ENCODE measurements at regions not wholly inside any gene's neighbourhood (a gene's known extent, or its start where the extent isn't known, plus 50 kb on each side); places are given as distances from the start of the nearest gene placed in this dataset.

DNA sequence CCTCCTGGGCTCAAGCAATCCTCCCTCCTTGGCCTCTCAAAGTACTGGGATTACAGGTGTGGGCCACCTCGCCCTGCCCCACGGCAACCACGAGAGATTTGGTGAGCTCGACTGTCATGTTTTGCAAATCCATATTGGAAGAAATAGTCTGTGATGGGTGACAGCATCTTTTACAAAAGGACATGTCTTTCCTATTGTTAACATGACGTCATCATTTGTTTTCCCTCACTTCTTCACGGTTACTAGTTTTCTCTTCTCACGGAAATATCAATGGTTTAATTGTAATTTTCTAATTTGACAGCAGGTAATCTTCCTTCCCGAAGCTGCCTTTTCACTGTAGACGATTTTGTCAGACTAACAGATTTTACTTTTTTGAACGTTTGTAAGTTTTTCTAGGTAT is 110.8 kb upstream of the GREM2 start:
- TF ChIP-seq, protein P1, sequence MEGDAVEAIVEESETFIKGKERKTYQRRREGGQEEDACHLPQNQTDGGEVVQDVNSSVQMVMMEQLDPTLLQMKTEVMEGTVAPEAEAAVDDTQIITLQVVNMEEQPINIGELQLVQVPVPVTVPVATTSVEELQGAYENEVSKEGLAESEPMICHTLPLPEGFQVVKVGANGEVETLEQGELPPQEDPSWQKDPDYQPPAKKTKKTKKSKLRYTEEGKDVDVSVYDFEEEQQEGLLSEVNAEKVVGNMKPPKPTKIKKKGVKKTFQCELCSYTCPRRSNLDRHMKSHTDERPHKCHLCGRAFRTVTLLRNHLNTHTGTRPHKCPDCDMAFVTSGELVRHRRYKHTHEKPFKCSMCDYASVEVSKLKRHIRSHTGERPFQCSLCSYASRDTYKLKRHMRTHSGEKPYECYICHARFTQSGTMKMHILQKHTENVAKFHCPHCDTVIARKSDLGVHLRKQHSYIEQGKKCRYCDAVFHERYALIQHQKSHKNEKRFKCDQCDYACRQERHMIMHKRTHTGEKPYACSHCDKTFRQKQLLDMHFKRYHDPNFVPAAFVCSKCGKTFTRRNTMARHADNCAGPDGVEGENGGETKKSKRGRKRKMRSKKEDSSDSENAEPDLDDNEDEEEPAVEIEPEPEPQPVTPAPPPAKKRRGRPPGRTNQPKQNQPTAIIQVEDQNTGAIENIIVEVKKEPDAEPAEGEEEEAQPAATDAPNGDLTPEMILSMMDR (conservative IDR thresholded peaks at IDR 0.05; ENCODE audit: low read depth, low read length) = no peak
- no peak for TF ChIP-seq EZH2 (IDR thresholded peaks at IDR 0.05; ENCODE audit: low read length, unreplicated experiment)

Measured in PC-3 (cell line).